ENCODE measurements at regions not wholly inside any gene's neighbourhood (a gene's known extent, or its start where the extent isn't known, plus 50 kb on each side); places are given as distances from the start of the nearest gene placed in this dataset.
"Not testable (repeated sequence)": the region's sequence is repeated elsewhere in the genome, so short reads cannot be mapped to it uniquely, and the experiment has no call there.

DNA sequence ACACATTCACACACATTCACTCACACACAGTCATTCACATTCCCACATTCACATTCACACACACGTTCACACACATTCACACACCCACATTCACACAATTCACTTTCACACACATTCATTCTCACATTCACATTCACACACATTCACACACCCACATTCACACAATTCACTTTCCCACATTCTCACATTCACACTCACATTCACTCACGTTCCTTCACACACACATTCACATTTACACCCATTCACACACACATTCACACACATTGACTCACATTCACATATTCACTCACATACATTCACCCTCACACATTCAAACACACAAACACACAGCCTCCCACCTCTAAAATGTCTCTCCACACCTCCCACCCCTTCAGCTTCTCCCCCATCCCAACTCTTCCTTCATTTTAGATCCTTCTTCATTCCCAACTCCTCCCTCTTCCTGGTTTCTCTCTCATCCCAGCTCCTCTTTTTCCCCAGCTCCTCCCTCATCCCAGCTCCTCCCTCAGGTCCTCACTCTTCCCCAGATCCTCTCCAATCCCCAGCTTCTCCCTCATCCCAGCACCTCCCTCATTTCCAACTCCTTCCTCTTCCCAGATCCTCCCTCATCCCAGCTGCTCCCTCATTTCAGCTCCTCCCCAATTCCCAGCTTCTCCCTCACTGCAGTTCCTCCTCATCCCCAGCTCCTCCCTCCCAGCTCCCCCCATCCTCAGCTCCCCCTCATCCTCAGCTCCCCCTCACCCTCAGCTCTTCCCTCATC is 111.0 kb downstream of the FAM53A start:
- no peak for DNase-seq (ENCODE audit: low spot score)

DNA sequence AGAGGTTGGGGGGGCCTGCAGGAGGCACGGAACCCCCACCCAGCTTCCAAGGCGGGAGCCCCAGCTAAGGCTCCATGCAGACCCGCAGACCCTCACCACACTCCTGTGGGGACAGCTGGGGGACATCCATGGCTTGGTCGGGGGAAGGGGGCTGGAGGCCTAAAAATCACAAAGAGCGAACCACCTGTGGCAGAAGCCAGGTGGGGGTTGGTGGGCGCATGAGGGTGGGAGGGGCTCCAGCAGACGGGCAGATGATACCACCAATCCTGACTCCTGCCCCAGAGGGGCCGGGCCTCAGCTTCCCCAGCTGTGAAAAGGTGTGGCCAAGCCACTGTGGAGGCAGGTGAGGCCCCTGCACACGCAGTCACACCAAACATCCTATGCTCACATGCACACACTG is 111.6 kb downstream of the FAM53A start:
- no peak for DNase-seq (ENCODE audit: low spot score)

DNA sequence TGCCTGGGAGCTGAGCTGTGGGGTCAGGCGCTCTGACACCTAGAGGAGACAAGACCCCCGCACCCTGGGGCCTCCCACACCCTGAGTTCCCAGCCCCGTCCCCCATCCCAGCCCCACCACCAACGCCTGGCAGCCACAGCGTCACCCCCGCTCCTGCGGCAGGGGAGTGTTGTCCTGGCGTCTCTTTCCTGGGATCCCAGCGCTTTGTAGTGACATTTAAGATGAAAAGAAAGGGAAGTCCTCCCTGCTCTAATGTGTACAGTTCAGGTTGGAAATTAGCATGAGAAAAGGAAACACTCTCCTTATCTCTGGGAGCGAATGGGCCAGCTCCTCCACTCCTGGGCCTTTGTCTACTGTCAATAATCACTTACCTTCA is 112.1 kb downstream of the FAM53A start:
- DNase-seq (ENCODE audit: low spot score): no peak

DNA sequence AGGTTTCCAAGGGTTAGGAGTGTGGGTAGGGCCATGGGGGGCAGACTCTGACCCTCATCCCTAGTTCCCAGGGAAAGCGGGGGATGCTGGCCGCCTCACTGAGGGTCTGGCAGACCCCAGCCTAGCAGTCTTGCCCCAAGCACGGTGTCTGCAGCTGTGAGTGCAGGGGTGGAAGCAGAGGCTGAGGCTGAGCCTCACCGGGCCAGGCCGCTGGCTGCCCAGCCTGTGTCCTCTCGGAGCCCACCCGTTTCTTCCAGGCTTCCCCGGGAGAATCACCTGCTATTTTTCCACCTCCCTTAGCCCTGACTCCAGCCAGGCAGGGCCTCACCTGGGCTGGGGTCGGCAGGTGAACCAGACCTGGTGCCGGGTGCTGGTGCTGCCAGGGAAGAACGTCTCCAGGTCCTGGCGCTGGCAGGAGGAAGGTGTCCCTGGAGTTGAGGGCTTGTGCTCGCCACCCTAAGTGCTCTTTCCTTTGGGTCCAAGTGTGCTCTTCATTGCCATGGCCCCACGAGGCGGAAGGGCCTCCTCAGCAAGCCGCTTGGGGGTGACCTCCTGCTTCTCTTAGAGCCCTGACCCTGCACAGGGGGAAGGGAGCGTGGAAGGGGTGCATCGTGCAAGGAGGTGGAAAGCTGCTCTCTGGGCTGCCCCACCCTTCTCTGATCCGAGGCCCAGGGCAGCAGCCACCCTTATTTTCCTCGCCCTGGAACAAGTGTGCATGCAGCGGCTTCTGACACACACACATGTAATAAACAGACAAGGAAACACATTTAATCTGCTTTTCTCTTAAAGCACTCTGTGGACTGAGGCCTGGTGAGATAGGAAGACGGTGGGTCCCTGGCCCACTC is 112.7 kb downstream of the FAM53A start:
- no peak for DNase-seq (ENCODE audit: low spot score)

- no peak for DNase-seq (ENCODE audit: low spot score)
These were observed 113.6 kb downstream of the FAM53A start for GRCh38 chr4:1570291-1571164.

DNA sequence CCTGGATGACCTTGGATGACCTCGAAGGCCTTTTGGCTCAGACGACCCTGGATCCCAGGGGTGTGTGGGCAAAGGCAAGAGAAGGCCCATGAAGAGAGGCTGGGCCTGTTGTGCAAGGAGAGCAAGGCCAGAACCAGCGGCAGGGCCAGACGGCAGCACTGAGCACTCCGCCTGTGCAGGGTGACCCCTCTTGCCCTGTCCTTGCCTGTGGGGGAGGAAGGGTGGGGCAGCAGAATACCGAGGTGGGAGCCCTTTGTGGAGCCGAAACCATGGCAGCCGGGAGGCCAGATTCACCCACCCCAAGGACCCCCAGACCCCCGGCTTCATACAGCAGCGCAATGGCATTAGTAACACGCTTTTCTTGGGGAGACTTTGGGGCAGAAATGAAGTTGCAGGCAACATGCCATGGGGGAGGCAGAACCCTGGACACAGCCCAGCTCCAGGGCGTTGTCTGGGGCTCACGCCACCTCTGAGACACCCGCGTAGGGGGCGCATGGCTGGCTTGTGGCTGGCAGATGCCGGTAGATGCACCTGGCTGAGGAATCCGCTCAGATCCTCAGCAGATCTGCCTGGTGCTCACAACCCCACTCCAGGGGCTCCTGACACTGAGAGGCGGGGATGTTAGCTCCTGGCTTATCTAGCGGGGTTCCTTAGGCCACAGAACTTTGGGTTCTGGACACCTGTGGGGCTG is 114.5 kb downstream of the FAM53A start:
- no peak for DNase-seq (ENCODE audit: low spot score)

- no peak for DNase-seq (ENCODE audit: low spot score)
These were observed 115.2 kb downstream of the FAM53A start for GRCh38 chr4:1568855-1569460.

DNA sequence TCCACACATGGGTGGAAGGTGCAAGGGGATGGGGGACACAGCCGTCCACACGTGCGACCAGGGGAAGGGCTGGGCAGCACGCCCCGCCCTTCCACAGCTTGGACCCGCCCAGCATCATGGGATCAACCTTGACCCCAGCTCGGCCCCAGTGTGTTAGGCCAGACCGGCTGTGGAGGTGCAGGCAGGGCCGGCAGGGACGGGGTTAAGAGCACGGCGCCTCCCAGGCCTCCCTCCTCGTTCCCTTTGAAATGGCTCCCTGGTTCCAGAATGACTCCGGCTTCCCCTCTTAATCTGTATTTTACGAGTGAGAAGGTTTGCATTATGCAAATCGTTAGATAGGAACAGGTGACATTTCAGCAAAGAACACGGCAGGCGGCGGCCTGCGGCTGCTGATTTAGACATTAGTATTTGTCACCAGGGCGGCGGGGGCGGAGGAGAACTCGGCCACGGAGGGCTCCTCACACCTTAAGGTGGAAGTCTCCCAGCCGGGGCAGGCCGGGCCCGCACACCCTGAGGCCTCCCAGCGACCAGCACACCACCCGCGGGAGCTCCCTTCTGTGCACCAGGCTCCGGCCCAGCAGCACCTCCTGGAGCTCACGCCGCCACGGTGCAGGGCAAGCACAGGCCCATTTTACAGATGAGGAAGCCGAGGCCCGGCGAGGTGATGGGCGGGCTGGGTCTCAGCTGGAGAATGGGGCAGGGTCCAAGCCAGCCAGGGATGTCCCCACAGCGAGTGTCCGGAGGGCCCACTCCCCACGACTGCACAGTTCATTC is 116.1 kb downstream of the FAM53A start:
- DNase-seq (ENCODE audit: low spot score): no peak

DNA sequence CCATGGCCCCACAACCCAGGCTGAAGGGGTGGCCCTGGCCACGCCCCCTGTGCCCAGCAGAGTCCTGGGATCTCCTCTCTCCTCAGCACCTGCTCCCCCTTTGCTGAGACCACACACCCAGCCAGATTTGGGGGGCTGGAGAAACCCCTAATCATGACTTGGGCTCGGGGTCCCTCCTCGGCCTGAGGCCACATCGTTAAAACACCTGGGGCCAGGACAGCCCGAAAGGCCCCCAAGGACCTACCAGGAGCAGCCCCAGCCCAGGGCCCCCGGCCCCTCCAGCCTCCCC is 116.7 kb downstream of the FAM53A start:
- no peak for DNase-seq (ENCODE audit: low spot score)

- no peak for DNase-seq (ENCODE audit: low spot score)
These were observed 117.1 kb downstream of the FAM53A start for GRCh38 chr4:1566838-1567518.

- not testable (repeated sequence) for DNase-seq (ENCODE audit: low spot score)
These were observed 117.7 kb downstream of the FAM53A start for GRCh38 chr4:1566301-1566837.

- no peak for DNase-seq (ENCODE audit: low spot score)
These were observed 118.4 kb downstream of the FAM53A start for GRCh38 chr4:1565598-1566295.

- DNase-seq (ENCODE audit: low spot score): no peak
These were observed 119.4 kb downstream of the FAM53A start for GRCh38 chr4:1564535-1565375.

DNA sequence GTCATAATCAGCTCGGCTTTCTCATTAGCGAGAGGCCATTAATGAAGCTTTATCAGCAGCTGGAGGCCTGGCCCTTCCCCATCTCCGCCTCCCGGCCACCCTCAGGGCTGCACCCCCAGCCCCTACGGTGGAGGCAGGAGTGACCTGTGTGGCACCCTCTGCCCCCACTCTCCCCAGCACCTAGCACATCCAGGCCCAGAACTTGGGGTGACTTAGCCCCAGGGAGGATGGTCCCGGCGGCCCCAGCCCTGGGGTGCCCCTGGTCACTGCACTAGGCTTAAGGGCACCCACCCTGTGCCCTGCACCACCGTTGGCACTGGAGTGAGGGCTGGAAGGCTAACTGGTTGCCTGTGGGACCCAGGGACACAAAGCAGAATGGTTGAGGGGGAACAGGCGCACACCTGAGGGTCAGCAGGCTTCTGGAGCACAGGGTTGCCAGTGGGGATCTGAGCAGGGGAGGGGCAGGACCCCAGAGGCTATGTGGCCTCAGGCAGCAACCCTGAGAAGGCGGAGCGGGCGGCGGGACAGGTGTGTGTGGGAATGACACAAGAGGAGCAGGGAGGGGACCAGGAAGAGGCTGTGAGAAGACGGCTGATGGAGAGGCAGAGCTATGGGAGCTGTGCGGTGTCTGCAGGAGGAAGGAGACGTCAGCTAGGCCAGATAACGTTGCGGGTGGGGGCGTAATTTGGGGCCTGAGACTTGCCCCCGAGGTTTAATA is 120.2 kb downstream of the FAM53A start:
- DNase-seq (ENCODE audit: low spot score): no peak

- no peak for DNase-seq (ENCODE audit: low spot score)
These were observed 120.9 kb downstream of the FAM53A start for GRCh38 chr4:1563241-1563640.

GRCh38 chr4:1562771-1563170 is 121.3 kb downstream of the FAM53A start:
- DNase-seq (ENCODE audit: low spot score): no peak

GRCh38 chr4:1562371-1562770 is 121.7 kb downstream of the FAM53A start:
- no peak for DNase-seq (ENCODE audit: low spot score)
